Keratinocyte (primary cell): ENCODE measurements at regions not wholly inside any gene's neighbourhood (a gene's known extent, or its start where the extent isn't known, plus 50 kb on each side); places are given as distances from the start of the nearest gene placed in this dataset.

Experiments
- DNase-seq: peaks from one replicate; pipeline ENCODE4 v3.0.0-alpha.2; 2011; ENCODE audit warnings: low read depth, missing footprints, low spot score
- FAIRE-seq: peaks from 2 replicates; lab custom pipeline; 2011; peaks lifted over from hg19 to GRCh38; lab: Jason Lieb, UNC
- H2AFZ ChIP-seq: 2 replicates; pipeline ENCODE4 v1.6.0; 2012; ENCODE audit warnings: low read length, control low read depth, inconsistent platforms; ENCODE audit not compliant: control insufficient read depth
- H3K27ac ChIP-seq: 2 replicates; pipeline ENCODE4 v1.5.1; 2011; ENCODE audit warnings: low read length; ENCODE audit not compliant: control insufficient read depth, insufficient read depth
- H3K27me3 ChIP-seq: 3 replicates; pipeline ENCODE4 v1.6.0; 2011; ENCODE audit warnings: low read length; ENCODE audit not compliant: control insufficient read depth, insufficient read depth; ENCODE audit errors: extremely low read depth
- H3K36me3 ChIP-seq, 2 experiments: 2 replicates in 1 of 2; 3 replicates in 1 of 2; pipeline ENCODE4 v1.5.1; 2011; ENCODE audit warnings: low read length in 2 of 2, mild to moderate bottlenecking in 1 of 2; ENCODE audit not compliant: control insufficient read depth in 2 of 2, insufficient read depth in 2 of 2; ENCODE audit errors: extremely low read depth in 1 of 2
- H3K4me1 ChIP-seq: 3 replicates; pipeline ENCODE4 v1.5.1; 2011; ENCODE audit warnings: low read length; ENCODE audit not compliant: control insufficient read depth, insufficient read depth; ENCODE audit errors: extremely low read depth
- H3K4me2 ChIP-seq: 3 replicates; pipeline ENCODE4 v1.6.0; 2011; ENCODE audit warnings: low read depth, low read length; ENCODE audit not compliant: control insufficient read depth, insufficient read depth; ENCODE audit errors: extremely low read depth
- H3K4me3 ChIP-seq, 3 experiments: fragments of 200-600 bp in 1 of 3; sonication (generic) in 1 of 3; 2 replicates in 2 of 3; 3 replicates in 1 of 3; pipeline ENCODE4 v1.5.1; 2011 to 2016; ENCODE audit warnings: low read length in 3 of 3, mild to moderate bottlenecking in 3 of 3, control low read depth in 2 of 3, inconsistent platforms in 1 of 3, low read depth in 1 of 3, mixed read lengths in 1 of 3, mixed run types in 1 of 3, moderate library complexity in 1 of 3; ENCODE audit not compliant: control insufficient read depth in 2 of 3, insufficient read depth in 2 of 3; ENCODE audit errors: extremely low read depth in 1 of 3
- H3K79me2 ChIP-seq: 2 replicates; pipeline ENCODE4 v1.6.0; 2012; ENCODE audit warnings: low read length; ENCODE audit not compliant: control insufficient read depth, insufficient read depth
- H3K9ac ChIP-seq: 3 replicates; pipeline ENCODE4 v1.6.0; 2011; ENCODE audit warnings: low read length; ENCODE audit not compliant: control insufficient read depth, insufficient read depth; ENCODE audit errors: extremely low read depth
- H3K9me1 ChIP-seq: 3 replicates; pipeline ENCODE4 v1.6.0; 2011; ENCODE audit warnings: low read length; ENCODE audit not compliant: control insufficient read depth, insufficient read depth; ENCODE audit errors: extremely low read depth
- H3K9me3 ChIP-seq: 2 replicates; pipeline ENCODE4 v1.5.1; 2012; ENCODE audit warnings: low read depth, low read length; ENCODE audit not compliant: control insufficient read depth
- H4K20me1 ChIP-seq: 3 replicates; pipeline ENCODE4 v1.6.0; 2011; ENCODE audit warnings: low read length; ENCODE audit not compliant: control insufficient read depth, insufficient read depth; ENCODE audit errors: extremely low read depth
- CTCF ChIP-seq, 3 experiments: IDR thresholded peaks in 1 of 3; conservative IDR thresholded peaks in 1 of 3; optimal IDR thresholded peaks in 1 of 3; 2 replicates in 2 of 3; 3 replicates in 1 of 3; pipeline versions ENCODE3 to v1.5.1; 2011; ENCODE audit warnings: low read length in 3 of 3, mild to moderate bottlenecking in 3 of 3, moderate library complexity in 2 of 3, control low read depth in 1 of 3, inconsistent platforms in 1 of 3; ENCODE audit not compliant: insufficient read depth in 2 of 3; ENCODE audit errors: extremely low read depth in 1 of 3
- EZH2 ChIP-seq: IDR thresholded peaks from one replicate; pipeline ENCODE4 v1.6.1; 2012; ENCODE audit warnings: inconsistent platforms, mild to moderate bottlenecking, low read length, moderate library complexity
- dilution Hi-C: fragments of 300-500 bp; cut with MboI; formaldehyde crosslinking; loops from one replicate; pipeline ENCODE4 v1.7.0; 2020; ENCODE audit warnings: low sequenced_read_pairs; ENCODE audit not compliant: extremely low pct_ligation_motif_present

- H4K20me1 ChIP-seq, result no peaks in the 10 kb centered on the region
- no peaks in the 10 kb centered on the region for H3K79me2 ChIP-seq
- no peak overlapping the region for H2AFZ ChIP-seq
- H3K4me3 ChIP-seq, result no peak overlapping the region
- no peaks in the 10 kb centered on the region for H3K27me3 ChIP-seq
- FAIRE-seq, result no peak
- no peaks in the 10 kb centered on the region for H3K9me3 ChIP-seq
- H3K4me1 ChIP-seq, result no peaks in the 10 kb centered on the region
- H3K4me2 ChIP-seq, result no peak overlapping the region
- no peaks in the 10 kb centered on the region for H3K36me3 ChIP-seq
- no peak overlapping the region for H3K9ac ChIP-seq
- no peak overlapping the region for H3K27ac ChIP-seq
- TF ChIP-seq EZH2 (no peak), CTCF (optimal IDR thresholded peaks at IDR 0.05 in 1 of 3, IDR thresholded peaks at IDR 0.05 in 1 of 3, conservative IDR thresholded peaks at IDR 0.05 in 1 of 3; ENCODE audit: extremely low read depth in 1 of 3, insufficient read depth in 2 of 3, low read length in 3 of 3) (no peak)
- dilution Hi-C loops, result no loop called here
- no peaks in the 10 kb centered on the region for H3K9me1 ChIP-seq
- no peak for DNase-seq
These were observed 129.6 kb downstream of the ZNF330 start for GRCh38 chr4:141350122-141350905.

- Histone ChIP-seq H3K4me1 (no peaks in the 10 kb centered on the region), H4K20me1 (no peaks in the 10 kb centered on the region), H3K4me2 (no peak overlapping the region), H3K9me3 (no peaks in the 10 kb centered on the region), H3K9me1 (no peaks in the 10 kb centered on the region), H3K27ac (no peak overlapping the region), H3K79me2 (no peaks in the 10 kb centered on the region), H3K27me3 (no peaks in the 10 kb centered on the region), H3K4me3 (no peak overlapping the region), H3K9ac (no peak overlapping the region), H3K36me3 (no peaks in the 10 kb centered on the region), H2AFZ (no peak overlapping the region)
- no peak for FAIRE-seq
- dilution Hi-C loops, result no loop called here
- TF ChIP-seq EZH2 (no peak), CTCF (optimal IDR thresholded peaks at IDR 0.05 in 1 of 3, IDR thresholded peaks at IDR 0.05 in 1 of 3, conservative IDR thresholded peaks at IDR 0.05 in 1 of 3; ENCODE audit: extremely low read depth in 1 of 3, insufficient read depth in 2 of 3, low read length in 3 of 3) (no peak)
- no peak for DNase-seq
These were observed 131.6 kb downstream of the ZNF330 start for GRCh38 chr4:141352331-141352730.
